ENCODE measurements at regions not wholly inside any gene's neighbourhood (a gene's known extent, or its start where the extent isn't known, plus 50 kb on each side); places are given as distances from the start of the nearest gene placed in this dataset.
"Not testable (repeated sequence)": the region's sequence is repeated elsewhere in the genome, so short reads cannot be mapped to it uniquely, and the experiment has no call there.

DNA sequence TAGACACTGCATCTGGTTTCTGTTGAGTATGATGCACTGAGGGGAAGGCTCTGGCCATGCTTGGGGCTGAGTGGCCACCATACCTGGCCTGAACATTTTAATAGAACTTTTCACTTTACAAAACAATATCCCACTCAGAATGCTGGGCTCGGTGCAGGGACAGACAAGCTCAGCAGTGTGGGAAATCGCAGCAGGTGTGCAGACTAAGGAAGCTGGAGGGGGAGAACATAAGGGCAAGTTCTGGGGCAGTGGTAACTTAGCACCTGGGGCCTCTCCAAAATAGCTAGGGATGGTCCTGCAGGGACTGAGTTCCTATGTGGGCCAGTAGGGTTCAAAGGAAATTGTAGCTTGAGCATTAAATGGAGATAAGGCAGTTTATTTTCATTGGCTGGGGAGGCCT lies 90.9 kb upstream of the RNU6-1 start:
- peaks cover 28% of the 10 kb centered on the region for H3K4me1 Mint-ChIP-seq (ENCODE audit: unreplicated experiment)
- no peak overlapping the region for H3K27ac Mint-ChIP-seq (ENCODE audit: unreplicated experiment)
- no peaks in the 10 kb centered on the region for H3K9me3 Mint-ChIP-seq (ENCODE audit: unreplicated experiment)
- H3K27me3 Mint-ChIP-seq (ENCODE audit: unreplicated experiment), result no peaks in the 10 kb centered on the region
- no peaks in the 10 kb centered on the region for H3K36me3 Mint-ChIP-seq (ENCODE audit: unreplicated experiment)
- TF ChIP-seq, protein P1, sequence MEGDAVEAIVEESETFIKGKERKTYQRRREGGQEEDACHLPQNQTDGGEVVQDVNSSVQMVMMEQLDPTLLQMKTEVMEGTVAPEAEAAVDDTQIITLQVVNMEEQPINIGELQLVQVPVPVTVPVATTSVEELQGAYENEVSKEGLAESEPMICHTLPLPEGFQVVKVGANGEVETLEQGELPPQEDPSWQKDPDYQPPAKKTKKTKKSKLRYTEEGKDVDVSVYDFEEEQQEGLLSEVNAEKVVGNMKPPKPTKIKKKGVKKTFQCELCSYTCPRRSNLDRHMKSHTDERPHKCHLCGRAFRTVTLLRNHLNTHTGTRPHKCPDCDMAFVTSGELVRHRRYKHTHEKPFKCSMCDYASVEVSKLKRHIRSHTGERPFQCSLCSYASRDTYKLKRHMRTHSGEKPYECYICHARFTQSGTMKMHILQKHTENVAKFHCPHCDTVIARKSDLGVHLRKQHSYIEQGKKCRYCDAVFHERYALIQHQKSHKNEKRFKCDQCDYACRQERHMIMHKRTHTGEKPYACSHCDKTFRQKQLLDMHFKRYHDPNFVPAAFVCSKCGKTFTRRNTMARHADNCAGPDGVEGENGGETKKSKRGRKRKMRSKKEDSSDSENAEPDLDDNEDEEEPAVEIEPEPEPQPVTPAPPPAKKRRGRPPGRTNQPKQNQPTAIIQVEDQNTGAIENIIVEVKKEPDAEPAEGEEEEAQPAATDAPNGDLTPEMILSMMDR (IDR thresholded peaks at IDR 0.05), result no peak
- DNase-seq (ENCODE audit: extremely low spot score, unreplicated experiment), result no peak
- H3K4me3 Mint-ChIP-seq (ENCODE audit: unreplicated experiment), result no peak overlapping the region

DNA sequence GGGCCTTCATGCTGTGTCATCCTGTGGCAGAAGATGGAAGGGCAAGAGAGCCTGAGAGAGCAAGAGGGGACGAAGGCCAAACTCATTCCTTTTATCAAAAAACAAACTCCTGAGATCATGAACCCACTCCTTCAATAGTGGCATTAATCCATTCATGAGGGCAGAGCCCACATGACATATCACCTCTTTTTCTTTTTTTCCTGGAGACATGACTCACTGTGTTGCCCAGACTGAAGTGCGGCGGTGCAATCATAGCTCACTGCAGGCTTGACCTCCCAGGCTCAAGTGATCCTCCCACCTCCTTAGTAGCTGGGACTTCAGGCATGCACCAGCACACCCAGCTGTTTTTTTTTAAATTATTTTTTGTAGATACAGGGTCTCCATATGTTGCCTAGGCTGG lies 92.0 kb upstream of the RNU6-1 start:
- Mint-ChIP-seq H3K27me3 (ENCODE audit: unreplicated experiment) (no peaks in the 10 kb centered on the region), H3K4me3 (ENCODE audit: unreplicated experiment) (no peak overlapping the region), H3K4me1 (ENCODE audit: unreplicated experiment) (peaks cover 26% of the 10 kb centered on the region), H3K36me3 (ENCODE audit: unreplicated experiment) (no peaks in the 10 kb centered on the region), H3K27ac (ENCODE audit: unreplicated experiment) (no peak overlapping the region), H3K9me3 (ENCODE audit: unreplicated experiment) (no peaks in the 10 kb centered on the region)
- TF ChIP-seq, protein P1 (IDR thresholded peaks at IDR 0.05), result no peak
- no peak for DNase-seq (ENCODE audit: extremely low spot score, unreplicated experiment)

- H3K27ac Mint-ChIP-seq (ENCODE audit: unreplicated experiment); DNase-seq (ENCODE audit: extremely low spot score, unreplicated experiment); H3K4me3 Mint-ChIP-seq (ENCODE audit: unreplicated experiment); H3K36me3 Mint-ChIP-seq (ENCODE audit: unreplicated experiment); H3K9me3 Mint-ChIP-seq (ENCODE audit: unreplicated experiment); H3K27me3 Mint-ChIP-seq (ENCODE audit: unreplicated experiment): not testable (repeated sequence)
- H3K4me1 Mint-ChIP-seq (ENCODE audit: unreplicated experiment), result peaks cover 21% of the 10 kb centered on the region
Measured at GRCh38 chr15:67934126-67934525, 94.3 kb upstream of the RNU6-1 start.

DNA sequence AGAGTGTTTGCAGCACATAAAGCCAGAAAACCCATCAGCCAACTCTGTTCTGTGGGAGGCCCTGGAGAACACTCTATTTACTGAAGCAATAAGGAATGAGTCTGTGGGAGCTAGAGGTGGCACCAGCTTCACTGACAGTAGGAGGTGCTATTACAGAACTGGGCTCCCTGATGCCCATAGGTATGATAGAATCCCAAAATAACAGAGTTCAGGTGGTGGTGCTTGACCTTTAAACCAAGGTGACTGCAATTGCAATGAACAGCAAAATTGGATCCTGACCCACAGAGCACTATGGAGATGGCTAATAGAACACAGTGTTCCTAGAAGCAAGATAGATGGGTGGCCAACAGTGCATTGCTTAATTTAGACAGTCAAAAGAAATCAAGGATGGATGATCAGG lies 95.4 kb upstream of the RNU6-1 start:
- TF ChIP-seq, protein P1 (IDR thresholded peaks at IDR 0.05), result no peak
- no peaks in the 10 kb centered on the region for H3K27me3 Mint-ChIP-seq (ENCODE audit: unreplicated experiment)
- no peak for DNase-seq (ENCODE audit: extremely low spot score, unreplicated experiment)
- no peaks in the 10 kb centered on the region for H3K9me3 Mint-ChIP-seq (ENCODE audit: unreplicated experiment)
- no peak overlapping the region for H3K27ac Mint-ChIP-seq (ENCODE audit: unreplicated experiment)
- H3K4me3 Mint-ChIP-seq (ENCODE audit: unreplicated experiment), result no peak overlapping the region
- H3K36me3 Mint-ChIP-seq (ENCODE audit: unreplicated experiment), result no peaks in the 10 kb centered on the region
- peaks cover 14% of the 10 kb centered on the region for H3K4me1 Mint-ChIP-seq (ENCODE audit: unreplicated experiment)

- Mint-ChIP-seq H3K27me3 (ENCODE audit: unreplicated experiment) (no peaks in the 10 kb centered on the region), H3K27ac (ENCODE audit: unreplicated experiment) (no peak overlapping the region), H3K9me3 (ENCODE audit: unreplicated experiment) (no peaks in the 10 kb centered on the region), H3K4me1 (ENCODE audit: unreplicated experiment) (peaks cover 9% of the 10 kb centered on the region), H3K36me3 (ENCODE audit: unreplicated experiment) (no peaks in the 10 kb centered on the region), H3K4me3 (ENCODE audit: unreplicated experiment) (no peak overlapping the region)
- TF ChIP-seq, protein P1 (IDR thresholded peaks at IDR 0.05), result no peak
- DNase-seq (ENCODE audit: extremely low spot score, unreplicated experiment), result no peak
Measured at GRCh38 chr15:67936258-67936657, 96.4 kb upstream of the RNU6-1 start.

DNA sequence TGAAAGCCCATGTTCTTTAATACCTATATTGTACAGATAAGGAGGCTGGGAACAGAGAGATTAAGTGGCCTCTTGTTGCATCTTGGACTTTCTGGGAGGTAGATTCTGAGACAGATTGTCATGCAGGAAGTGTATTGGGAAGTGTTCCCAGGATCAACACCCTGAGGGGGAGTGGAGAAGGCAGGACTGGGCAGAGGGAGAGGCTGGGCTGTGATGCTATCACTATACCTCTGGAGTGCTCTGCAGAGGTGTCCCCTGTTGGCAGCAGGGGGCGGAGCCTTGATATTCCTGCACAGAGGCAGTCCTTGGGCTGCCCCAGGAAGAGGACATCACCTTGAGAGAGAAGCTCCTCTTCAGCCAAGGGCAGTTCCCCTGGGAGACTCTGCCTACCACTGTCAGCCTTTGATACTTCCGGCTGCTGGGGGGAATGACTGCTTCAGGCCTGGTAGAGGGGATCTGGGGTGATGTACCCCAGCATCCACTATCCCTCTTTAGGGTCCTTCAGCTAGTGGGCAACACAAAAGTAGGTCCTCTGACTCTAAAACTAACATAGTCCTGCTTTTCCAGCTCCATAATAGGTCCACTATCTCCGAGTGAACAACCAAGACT lies 97.4 kb upstream of the RNU6-1 start:
- Mint-ChIP-seq H3K36me3 (ENCODE audit: unreplicated experiment) (no peaks in the 10 kb centered on the region), H3K4me1 (ENCODE audit: unreplicated experiment) (peaks cover 16% of the 10 kb centered on the region), H3K9me3 (ENCODE audit: unreplicated experiment) (no peaks in the 10 kb centered on the region), H3K4me3 (ENCODE audit: unreplicated experiment) (no peak overlapping the region), H3K27ac (ENCODE audit: unreplicated experiment) (no peak overlapping the region), H3K27me3 (ENCODE audit: unreplicated experiment) (no peaks in the 10 kb centered on the region)
- TF ChIP-seq, protein P1 (IDR thresholded peaks at IDR 0.05), result no peak
- DNase-seq (ENCODE audit: extremely low spot score, unreplicated experiment), result no peak

DNA sequence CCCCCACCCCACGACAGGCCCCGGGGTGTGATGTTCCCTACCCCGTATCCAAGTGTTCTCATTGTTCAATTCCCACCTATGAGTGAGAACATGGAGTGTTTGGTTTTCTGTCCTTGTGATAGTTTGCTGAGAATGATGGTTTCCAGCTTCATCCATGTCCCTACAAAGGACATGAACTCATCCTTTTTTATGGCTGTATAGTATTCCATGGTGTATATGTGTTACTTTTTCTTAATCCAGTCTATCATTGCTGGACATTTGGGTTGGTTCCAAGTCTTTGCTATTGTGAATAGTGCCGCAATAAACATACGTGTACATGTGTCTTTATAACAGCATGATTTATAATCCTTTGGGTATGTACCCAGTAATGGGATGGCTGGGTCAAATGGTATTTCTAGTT lies 99.3 kb upstream of the RNU6-1 start:
- peaks cover 21% of the 10 kb centered on the region for H3K4me1 Mint-ChIP-seq (ENCODE audit: unreplicated experiment)
- not testable (repeated sequence) for DNase-seq (ENCODE audit: extremely low spot score, unreplicated experiment)

More for the DNA sequence above, 99.3 kb upstream of the RNU6-1 start:
- H3K4me3 Mint-ChIP-seq (ENCODE audit: unreplicated experiment); H3K27me3 Mint-ChIP-seq (ENCODE audit: unreplicated experiment); H3K27ac Mint-ChIP-seq (ENCODE audit: unreplicated experiment); H3K9me3 Mint-ChIP-seq (ENCODE audit: unreplicated experiment); H3K36me3 Mint-ChIP-seq (ENCODE audit: unreplicated experiment): not testable (repeated sequence)
